D721Med (cell line): ENCODE measurements at regions not wholly inside any gene's neighbourhood (a gene's known extent, or its start where the extent isn't known, plus 50 kb on each side); places are given as distances from the start of the nearest gene placed in this dataset.

Source experiments
- DNase-seq: peaks from one replicate; pipeline ENCODE4 v3.0.0; 2011; ENCODE audit warnings: low spot score; ENCODE audit not compliant: insufficient read length
- FAIRE-seq: peaks from 2 replicates; lab custom pipeline; 2011; peaks lifted over from hg19 to GRCh38; lab: Jason Lieb, UNC
- TF ChIP-seq, protein P1 (sequence below): IDR thresholded peaks from 2 replicates; pipeline ENCODE4 v1.5.1; 2012; ENCODE audit warnings: mild to moderate bottlenecking, control low read depth; ENCODE audit not compliant: insufficient read depth; ENCODE audit errors: missing control alignments

DNA sequence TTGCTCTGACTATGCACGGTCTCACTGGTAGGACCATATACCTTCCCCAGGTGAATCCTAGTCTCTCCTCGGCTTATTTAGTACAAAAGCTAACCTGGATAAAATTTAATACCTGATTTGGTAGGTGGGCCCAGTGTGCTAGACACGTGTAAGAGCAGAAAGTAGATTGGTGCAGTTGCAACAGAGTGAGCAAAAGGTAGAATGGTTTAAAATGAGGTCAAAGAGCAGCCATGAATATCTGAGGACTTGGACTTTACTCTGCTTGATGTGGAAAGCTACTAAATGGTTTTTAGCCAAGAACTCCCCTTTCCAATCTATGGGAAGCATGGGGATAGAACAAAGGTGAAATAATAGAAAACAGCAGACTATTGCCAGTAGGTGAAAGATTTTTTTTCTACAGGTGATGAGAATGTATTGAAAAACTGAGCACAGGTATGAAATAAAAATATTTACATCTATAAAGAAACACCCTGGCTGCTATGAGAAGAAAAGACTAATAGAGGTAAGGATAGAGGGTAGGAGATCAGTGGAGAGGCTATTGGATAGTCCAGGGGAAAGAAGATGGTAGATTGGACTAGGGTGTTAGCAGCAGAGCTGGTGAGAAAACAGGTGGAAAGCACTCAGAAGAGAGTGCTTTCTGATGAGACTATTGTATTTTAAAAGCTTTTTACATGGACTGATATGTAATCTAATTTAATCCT lies 61.3 kb upstream of the BCL9 start:
- TF ChIP-seq, protein P1, sequence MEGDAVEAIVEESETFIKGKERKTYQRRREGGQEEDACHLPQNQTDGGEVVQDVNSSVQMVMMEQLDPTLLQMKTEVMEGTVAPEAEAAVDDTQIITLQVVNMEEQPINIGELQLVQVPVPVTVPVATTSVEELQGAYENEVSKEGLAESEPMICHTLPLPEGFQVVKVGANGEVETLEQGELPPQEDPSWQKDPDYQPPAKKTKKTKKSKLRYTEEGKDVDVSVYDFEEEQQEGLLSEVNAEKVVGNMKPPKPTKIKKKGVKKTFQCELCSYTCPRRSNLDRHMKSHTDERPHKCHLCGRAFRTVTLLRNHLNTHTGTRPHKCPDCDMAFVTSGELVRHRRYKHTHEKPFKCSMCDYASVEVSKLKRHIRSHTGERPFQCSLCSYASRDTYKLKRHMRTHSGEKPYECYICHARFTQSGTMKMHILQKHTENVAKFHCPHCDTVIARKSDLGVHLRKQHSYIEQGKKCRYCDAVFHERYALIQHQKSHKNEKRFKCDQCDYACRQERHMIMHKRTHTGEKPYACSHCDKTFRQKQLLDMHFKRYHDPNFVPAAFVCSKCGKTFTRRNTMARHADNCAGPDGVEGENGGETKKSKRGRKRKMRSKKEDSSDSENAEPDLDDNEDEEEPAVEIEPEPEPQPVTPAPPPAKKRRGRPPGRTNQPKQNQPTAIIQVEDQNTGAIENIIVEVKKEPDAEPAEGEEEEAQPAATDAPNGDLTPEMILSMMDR = no peak
- FAIRE-seq (no peak), DNase-seq (no peak)

DNA sequence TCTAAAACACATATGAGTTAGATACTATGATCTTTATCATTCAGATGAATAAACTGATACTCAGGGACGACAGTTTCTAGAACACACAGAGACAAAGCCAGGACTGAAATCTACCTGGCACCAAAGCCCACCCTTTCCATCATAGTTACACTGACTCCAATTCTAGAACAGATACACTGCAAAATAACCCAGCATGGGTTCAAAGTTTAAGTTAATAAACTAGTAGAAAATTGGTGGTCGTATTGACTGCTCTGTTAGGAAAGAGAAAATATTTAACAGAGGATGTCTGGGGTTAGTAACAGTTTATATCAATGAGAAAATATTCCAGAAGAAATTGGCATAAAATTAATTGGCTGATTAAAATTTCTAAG lies 60.8 kb upstream of the BCL9 start:
- TF ChIP-seq, protein P1 = no peak
- DNase-seq (no peak), FAIRE-seq (no peak)

DNA sequence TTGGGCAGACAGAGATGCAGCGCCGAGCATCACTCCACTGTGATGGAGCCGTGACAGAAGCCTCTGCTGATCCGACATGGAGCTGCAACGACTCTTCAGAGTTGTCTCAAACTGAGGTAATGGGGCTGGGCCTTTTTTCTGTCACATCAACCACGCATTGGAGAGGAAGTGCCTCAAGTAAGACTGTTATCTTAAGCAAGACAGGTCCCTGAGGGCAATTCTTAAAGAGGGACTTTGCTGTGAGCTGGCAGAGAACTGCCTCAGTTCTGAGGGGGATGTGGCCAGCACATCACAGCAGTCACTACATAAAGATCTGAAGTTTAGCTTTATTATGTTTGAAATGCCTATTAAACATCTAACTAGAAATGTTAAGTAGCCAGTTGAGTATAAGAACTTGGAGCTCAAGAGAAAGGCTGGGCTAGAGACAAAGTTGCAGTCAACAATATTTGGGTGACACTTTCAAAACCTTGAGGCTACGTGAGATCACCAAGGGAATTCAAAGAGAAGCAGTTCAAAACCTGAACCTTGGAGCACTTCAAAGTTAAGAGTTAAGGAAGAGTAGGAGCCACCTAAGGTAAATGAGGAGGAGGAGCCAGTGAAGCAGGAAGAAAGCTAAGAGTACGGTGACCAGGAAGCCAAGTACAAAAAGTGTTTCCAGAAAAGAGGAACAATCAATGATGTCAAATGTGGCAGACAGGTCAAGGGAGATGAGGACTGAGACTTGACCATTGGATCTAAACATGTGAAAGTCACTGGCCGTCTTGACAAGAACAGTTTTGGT lies 54.2 kb upstream of the BCL9 start:
- DNase-seq (no peak), FAIRE-seq (no peak)
- TF ChIP-seq, protein P1 = no peak

DNA sequence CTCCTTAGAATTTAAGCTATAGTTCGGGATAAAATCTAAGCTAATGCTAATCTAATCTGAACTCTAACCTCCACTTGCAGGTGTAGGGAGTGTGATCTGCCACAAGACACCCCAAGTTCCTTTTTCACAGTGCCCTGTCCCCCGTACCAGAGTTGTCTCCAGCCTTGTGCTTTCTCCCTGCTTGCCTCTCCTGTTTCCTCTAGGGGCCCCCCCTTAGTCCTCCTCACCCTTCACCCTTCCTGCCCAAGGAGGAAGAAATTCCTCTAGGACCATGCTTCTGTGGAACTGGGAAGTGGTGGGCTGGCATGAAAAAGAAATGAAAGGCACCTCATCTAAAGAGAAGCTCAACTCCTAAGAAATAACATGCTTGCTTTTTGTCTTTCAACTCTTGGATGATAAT lies 50.2 kb upstream of the BCL9 start:
- FAIRE-seq (no peak), DNase-seq (no peak)
- TF ChIP-seq, protein P1 = no peak
